GM10248 (cell line): ENCODE measurements at regions not wholly inside any gene's neighbourhood (a gene's known extent, or its start where the extent isn't known, plus 50 kb on each side); places are given as distances from the start of the nearest gene placed in this dataset.
"Not testable (repeated sequence)": the region's sequence is repeated elsewhere in the genome, so short reads cannot be mapped to it uniquely, and the experiment has no call there.

Experiments
- CTCF ChIA-PET: fragments of 300-600 bp; sonication (Branson Sonifier 250); formaldehyde crosslinking; extraction: SDS; loops from one replicate; lab custom pipeline; 2021; ENCODE audit warnings: antibody characterized with exemption; lab: Yijun Ruan, JAX
- POLR2A ChIA-PET: fragments of 350-650 bp; sonication (Branson Sonifier 250); formaldehyde crosslinking; extraction: SDS; loops from one replicate; lab custom pipeline; 2020; ENCODE audit warnings: antibody characterized with exemption; lab: Yijun Ruan, JAX
- DNase-seq: peaks from one replicate; pipeline ENCODE4 v3.0.0; 2012; ENCODE audit errors: extremely low spot score
- TF ChIP-seq, protein P1 (sequence below): IDR thresholded peaks from 2 replicates; pipeline ENCODE4 v1.5.1; 2012; ENCODE audit warnings: mild to moderate bottlenecking, low read depth; ENCODE audit errors: extremely low read depth, missing control alignments, control extremely low read depth

DNA sequence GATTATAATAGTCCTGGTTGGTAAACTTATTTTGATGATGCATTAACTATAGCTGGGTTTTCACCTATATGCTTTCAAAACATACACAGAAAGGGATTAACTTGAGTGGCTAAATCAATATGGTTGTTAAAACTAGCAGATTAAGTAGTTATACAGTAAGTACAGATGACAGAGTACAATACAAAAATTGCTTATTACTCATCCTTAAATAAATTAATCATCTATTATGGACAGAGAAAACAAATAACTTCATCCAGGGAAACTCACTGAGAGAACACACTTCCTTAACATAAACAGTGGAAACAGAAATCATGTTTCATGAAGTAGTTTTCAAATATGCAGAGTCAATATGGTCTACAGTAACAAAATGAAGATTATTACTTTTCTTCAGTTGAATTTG lies 133.4 kb downstream of the AREG start:
- no peak for DNase-seq
- TF ChIP-seq, protein P1, sequence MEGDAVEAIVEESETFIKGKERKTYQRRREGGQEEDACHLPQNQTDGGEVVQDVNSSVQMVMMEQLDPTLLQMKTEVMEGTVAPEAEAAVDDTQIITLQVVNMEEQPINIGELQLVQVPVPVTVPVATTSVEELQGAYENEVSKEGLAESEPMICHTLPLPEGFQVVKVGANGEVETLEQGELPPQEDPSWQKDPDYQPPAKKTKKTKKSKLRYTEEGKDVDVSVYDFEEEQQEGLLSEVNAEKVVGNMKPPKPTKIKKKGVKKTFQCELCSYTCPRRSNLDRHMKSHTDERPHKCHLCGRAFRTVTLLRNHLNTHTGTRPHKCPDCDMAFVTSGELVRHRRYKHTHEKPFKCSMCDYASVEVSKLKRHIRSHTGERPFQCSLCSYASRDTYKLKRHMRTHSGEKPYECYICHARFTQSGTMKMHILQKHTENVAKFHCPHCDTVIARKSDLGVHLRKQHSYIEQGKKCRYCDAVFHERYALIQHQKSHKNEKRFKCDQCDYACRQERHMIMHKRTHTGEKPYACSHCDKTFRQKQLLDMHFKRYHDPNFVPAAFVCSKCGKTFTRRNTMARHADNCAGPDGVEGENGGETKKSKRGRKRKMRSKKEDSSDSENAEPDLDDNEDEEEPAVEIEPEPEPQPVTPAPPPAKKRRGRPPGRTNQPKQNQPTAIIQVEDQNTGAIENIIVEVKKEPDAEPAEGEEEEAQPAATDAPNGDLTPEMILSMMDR = no peak
- POLR2A ChIA-PET = no interaction called here
- CTCF ChIA-PET = no interaction called here

DNA sequence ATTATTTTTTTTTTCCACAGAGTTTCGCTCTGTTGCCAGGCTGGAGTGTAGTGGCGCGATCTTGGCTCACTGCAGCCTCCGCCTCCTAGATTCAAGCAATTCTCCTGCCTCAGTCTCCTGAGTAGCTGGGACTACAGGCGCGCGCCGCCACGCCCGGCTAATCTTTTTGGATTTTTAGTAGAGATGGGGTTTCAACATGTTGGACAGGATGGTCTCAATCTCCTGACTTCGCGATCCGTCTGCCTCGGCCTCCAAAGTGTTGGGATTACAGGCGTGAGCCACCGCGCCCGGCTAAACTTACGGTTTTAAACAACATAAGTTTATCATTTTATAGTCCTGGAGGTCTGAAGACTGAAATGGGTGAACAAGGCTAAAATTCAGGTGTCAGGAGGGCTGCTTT lies 133.9 kb downstream of the AREG start:
- POLR2A ChIA-PET, DNase-seq, CTCF ChIA-PET: not testable (repeated sequence)

DNA sequence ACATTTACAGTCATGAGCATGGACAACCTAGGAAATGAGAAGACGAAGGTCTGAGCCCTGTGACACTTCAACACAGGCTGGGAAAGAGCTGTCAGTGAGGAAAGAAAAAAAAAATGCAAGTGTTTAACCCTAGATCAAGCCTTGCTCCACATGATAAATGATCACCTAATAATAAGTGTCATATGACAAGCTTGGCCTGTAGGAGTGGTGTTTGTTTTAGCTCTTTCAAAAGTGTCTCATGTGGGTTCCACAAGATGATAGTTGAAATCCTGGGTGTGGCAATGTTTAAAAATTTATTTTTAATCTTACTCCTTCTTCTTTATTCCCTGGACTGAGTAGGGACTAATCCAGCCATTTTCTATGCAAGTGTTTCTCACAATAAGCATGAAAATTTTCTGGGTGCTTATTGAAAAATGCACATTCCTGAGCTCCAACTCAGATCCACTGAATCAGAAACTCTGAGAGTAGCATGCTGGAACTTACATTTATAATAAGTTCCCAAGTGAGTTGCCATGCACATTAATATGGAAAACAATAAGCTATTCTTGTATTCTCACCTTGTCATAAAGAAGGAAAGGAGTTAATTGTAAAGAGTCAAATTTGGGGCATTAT lies 138.3 kb downstream of the AREG start:
- ChIA-PET CTCF (interaction anchor here (1.1 to 1.5 kb wide), 3 partner anchors 9 to 47 kb away, joined by 3 read pairs; no protein-coding TSS in a partner anchor), POLR2A (no interaction called here)
- TF ChIP-seq, protein P1 = no peak
- DNase-seq = no peak

DNA sequence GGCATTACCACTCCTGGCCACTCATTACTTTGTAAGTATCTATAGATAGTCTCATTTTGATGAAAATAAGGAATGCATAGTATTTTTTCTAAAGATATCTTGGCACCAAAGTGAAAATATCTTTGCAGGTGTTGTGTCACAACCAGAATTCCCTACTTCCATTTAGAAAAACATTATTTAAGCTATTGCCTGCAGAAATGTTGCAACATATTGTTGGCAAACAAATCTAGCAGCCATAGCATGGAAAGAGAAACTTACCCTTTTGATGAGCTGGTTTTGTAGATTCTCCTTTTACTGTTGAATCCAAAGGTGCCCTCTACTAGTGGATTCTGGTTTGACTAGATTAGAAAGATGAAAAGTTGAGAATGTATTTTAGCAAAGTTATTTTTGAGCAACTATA lies 138.8 kb downstream of the AREG start:
- ChIA-PET POLR2A (no interaction called here), CTCF (interaction anchor here (1.1 to 1.5 kb wide), 4 partner anchors 8 to 46 kb away, joined by 3 to 4 read pairs (median 3); no protein-coding TSS in a partner anchor)
- DNase-seq = no peak
- TF ChIP-seq, protein P1 = no peak

DNA sequence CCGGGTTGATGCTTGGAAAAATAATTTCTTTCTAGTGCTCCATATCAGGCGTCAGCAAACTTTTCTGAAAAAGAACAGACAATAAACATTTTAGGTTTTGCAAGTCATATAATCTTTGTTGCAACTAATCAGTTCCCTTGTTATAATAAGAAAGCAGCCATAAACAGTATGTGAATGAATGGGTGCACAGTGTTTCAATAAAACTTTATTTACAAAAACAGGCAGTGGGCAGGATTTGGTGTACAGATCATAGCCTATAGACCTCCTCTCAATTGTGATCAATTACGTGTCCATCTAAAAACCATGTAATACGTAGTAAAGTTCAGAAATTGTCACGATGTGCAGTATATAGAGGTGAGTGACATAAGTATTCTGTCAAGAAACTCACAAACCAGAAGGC lies 143.4 kb downstream of the AREG start:
- DNase-seq = no peak
- ChIA-PET POLR2A (no interaction called here), CTCF (interaction anchor here (1.3 kb wide), 1 partner anchor 13 kb away, joined by 5 read pairs; no protein-coding TSS in a partner anchor)
- TF ChIP-seq, protein P1 = no peak

DNA sequence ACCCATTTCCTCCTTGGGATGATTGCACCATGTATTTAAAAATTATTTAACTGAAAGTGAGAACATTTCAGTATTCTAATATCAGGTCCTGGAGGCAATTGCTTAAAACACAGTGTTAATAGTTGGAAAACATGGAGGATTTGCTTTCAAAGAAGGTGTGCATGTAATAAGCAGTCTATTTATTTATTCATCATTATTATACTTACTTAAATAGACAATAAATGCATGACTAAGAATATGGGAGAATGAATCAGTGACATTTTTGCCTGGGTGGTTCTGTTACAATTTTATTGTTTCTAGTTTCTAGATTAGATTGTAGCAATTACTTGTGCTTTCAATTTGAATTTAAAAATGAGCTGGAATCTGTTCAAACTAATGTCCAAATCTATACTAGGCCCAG lies 145.5 kb downstream of the AREG start:
- no peak for DNase-seq
- TF ChIP-seq, protein P1 = no peak
- ChIA-PET CTCF (interaction anchor here (1.0 kb wide), 1 partner anchor 11 kb away, joined by 3 read pairs; no protein-coding TSS in a partner anchor), POLR2A (no interaction called here)

DNA sequence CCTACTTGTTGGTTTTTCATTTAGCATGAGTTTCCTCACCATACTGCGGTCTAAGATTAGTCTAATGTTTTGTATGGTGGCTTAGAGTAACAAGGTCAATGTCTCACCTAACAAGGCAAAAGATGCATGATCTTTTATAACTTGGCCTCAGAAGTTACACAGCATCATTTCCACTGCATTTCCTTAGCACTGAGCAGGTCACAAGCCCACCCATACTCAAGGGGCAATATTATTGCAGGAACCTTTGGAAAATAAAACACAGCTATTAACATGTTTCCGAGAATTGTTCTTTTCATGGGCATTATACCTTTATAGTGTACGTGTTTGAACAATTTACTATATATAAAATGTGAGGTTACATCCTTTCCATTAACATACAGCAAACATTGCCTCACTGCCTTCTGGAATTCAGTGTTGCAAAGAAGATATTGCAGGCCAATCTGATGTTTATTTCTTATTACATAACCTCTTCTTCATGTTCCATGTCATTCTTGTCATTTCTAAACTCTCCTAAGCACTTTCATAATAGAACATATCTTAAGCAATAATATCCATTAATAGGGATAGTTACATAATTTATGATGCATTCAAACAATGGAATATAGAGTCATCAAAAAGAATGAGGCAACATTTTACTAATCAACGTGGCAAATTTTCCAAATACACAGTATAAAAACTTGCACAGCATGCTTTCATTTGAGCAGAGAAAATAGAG lies 153.8 kb downstream of the AREG start:
- TF ChIP-seq, protein P1 = no peak
- no peak for DNase-seq
- CTCF ChIA-PET = no interaction called here
- POLR2A ChIA-PET = no interaction called here
